ENCODE measurements at regions not wholly inside any gene's neighbourhood (a gene's known extent, or its start where the extent isn't known, plus 50 kb on each side); places are given as distances from the start of the nearest gene placed in this dataset.
"Not testable (repeated sequence)": the region's sequence is repeated elsewhere in the genome, so short reads cannot be mapped to it uniquely, and the experiment has no call there.

GRCh38 chr21:35982717-35983116 lies 77.6 kb downstream of the SETD4 start:
- DNase-seq (ENCODE audit: low read depth in 2 of 3, low spot score in 1 of 3), result no peak

GRCh38 chr21:35981514-35982070 lies 78.7 kb downstream of the SETD4 start:
- no peak for DNase-seq (ENCODE audit: low read depth in 2 of 3, low spot score in 1 of 3)

GRCh38 chr21:35980821-35981220 lies 79.5 kb downstream of the SETD4 start:
- no peak for DNase-seq (ENCODE audit: low read depth in 2 of 3, low spot score in 1 of 3)

DNA sequence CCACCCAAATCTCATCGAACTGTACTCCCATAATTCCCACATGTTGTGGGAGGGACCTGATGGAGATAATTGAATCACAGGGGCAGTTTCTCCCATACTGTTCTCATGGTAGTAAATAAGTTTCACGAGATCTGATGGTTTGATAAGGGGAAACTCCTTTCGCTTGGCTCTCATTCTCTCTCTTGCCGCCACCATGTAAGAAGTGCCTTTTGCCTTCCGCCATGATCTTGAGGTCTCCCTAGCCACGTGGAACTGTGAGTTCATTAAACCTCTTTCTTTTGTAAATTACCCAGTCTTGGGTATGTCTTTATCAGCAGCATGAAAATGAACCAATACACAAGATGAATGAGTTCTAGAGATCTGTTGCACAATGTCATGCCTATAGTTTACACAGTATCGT lies 82.5 kb downstream of the SETD4 start:
- not testable (repeated sequence) for DNase-seq (ENCODE audit: low read depth in 2 of 3, low spot score in 1 of 3)

DNA sequence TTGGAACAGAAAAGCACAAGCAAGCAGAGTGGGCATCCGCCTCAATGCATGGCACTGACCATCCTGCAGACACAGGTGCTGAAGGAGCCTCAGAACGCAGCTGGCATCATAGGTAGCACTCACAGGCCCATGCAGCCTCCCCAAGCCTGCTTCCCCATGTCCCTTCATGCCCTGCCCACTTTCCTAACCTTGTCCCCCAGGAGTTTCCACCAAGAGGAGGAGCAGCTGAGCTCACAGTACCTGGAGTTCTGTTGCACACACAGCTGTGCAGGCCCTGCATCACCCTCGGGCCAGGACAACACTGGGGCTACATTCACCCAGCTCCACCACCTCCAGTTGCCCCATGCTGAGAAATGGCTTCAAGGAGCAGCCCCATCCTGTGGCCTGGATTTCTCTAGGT lies 83.4 kb downstream of the SETD4 start:
- DNase-seq (ENCODE audit: low read depth in 2 of 3, low spot score in 1 of 3), result no peak

DNA sequence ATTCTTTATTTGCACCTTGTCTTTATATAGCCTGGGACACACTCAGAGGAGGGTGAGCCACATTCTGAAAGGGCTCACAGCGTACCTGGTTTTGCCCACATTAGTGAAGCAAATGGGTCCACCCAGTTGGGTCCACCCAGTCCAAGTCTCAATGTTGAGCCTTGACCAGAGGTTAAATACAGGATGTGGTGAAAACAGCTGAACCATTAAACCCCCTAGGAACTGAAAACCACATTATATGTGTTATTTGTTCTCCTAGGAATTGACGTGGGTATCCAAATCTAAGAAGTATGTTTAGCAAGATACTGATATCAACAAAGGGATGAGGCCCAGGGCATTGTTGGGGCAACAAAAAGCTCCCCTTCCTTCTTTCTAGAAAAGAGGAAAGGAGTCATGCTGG lies 83.8 kb downstream of the SETD4 start:
- DNase-seq (ENCODE audit: low read depth in 2 of 3, low spot score in 1 of 3), result no peak

DNA sequence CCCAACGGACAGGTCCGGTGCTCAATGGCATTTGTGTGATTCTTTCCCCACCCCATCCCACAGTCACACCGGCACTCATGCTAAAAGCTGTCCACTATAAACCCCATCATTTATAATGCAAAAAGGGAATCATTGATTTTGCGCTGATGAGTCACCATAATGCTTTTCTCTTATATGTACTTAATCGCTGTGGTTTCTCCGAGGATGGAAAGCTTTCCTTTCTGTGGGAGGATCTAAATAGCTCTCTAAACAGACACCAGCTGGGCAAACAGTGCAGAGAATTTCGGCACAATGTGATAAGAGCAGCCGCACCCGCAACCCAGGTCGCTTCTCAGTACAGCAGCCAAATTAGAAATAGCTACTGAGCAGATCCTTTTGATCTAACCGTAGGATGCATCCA lies 85.6 kb downstream of the SETD4 start:
- no peak for DNase-seq (ENCODE audit: low read depth in 2 of 3, low spot score in 1 of 3)

GRCh38 chr21:35971824-35972223 lies 88.5 kb downstream of the SETD4 start:
- DNase-seq (ENCODE audit: low read depth in 2 of 3, low spot score in 1 of 3), result no peak

GRCh38 chr21:35969281-35969680 lies 91.0 kb downstream of the SETD4 start:
- DNase-seq (ENCODE audit: low read depth in 2 of 3, low spot score in 1 of 3), result no peak

GRCh38 chr21:35968564-35968963 lies 91.8 kb downstream of the SETD4 start:
- DNase-seq (ENCODE audit: low read depth in 2 of 3, low spot score in 1 of 3), result no peak

GRCh38 chr21:35965699-35966098 lies 94.6 kb downstream of the SETD4 start:
- DNase-seq (ENCODE audit: low read depth in 2 of 3, low spot score in 1 of 3), result no peak

DNA sequence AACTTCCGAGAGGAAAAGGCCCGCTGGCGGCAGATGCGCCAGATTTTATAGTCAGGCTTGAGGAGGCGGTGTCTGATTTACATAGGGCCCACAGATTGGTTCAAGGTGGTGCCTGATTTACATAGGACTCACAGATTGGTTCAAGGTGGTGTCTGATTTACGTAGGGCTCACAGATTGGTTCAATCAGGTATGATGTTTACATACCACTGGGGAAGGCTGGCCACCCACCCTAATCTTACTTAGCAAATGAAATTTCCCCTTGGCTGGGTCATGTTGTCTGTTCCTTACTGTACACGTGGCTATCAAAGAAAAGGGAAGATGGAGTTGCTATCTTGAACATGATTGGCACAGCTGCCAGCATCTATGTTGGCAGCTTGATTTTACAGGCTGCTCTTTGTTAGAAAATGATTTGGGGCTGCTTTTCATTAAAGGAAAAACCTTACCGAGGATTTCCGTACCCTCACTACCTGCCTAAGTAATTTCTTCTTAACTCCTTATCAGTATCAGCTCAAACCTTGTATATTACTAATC lies 96.3 kb downstream of the SETD4 start:
- DNase-seq (ENCODE audit: low read depth in 2 of 3, low spot score in 1 of 3), result no peak

DNA sequence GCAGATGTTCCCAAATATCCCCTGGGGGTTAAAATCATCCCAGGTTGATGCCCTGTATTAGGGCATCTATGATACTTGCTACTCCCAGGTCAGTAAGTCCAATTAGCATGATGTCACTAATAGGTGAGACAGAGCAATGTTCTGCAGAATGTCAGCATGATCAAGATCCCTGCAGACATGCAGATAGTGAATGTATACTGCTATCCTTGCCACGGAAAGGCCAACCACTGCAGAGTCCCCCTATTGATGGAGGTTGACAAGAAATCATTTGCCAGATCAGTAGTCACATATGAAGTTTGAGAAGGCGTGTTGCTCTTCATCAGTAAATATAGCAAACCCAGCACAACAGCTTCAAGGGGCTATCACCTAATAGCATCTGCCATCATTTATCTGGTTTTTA lies 97.4 kb downstream of the SETD4 start:
- no peak for DNase-seq (ENCODE audit: low read depth in 2 of 3, low spot score in 1 of 3)

GRCh38 chr21:35954066-35954465 lies 106.3 kb downstream of the SETD4 start:
- no peak for DNase-seq (ENCODE audit: low read depth in 2 of 3, low spot score in 1 of 3)

GRCh38 chr21:35953597-35953996 lies 106.7 kb downstream of the SETD4 start:
- no peak for DNase-seq (ENCODE audit: low read depth in 2 of 3, low spot score in 1 of 3)

- DNase-seq (ENCODE audit: low read depth in 2 of 3, low spot score in 1 of 3), result no peak
These were observed 107.5 kb downstream of the SETD4 start for GRCh38 chr21:35952651-35953340.

GRCh38 chr21:35948982-35949381 lies 111.3 kb downstream of the SETD4 start:
- DNase-seq (ENCODE audit: low read depth in 2 of 3, low spot score in 1 of 3), result no peak

- no peak for DNase-seq (ENCODE audit: low read depth in 2 of 3, low spot score in 1 of 3)
These were observed 115.1 kb downstream of the SETD4 start for GRCh38 chr21:35945089-35945671.

- DNase-seq (ENCODE audit: low read depth in 2 of 3, low spot score in 1 of 3), result no peak
These were observed 116.6 kb downstream of the SETD4 start for GRCh38 chr21:35943752-35944151.

DNA sequence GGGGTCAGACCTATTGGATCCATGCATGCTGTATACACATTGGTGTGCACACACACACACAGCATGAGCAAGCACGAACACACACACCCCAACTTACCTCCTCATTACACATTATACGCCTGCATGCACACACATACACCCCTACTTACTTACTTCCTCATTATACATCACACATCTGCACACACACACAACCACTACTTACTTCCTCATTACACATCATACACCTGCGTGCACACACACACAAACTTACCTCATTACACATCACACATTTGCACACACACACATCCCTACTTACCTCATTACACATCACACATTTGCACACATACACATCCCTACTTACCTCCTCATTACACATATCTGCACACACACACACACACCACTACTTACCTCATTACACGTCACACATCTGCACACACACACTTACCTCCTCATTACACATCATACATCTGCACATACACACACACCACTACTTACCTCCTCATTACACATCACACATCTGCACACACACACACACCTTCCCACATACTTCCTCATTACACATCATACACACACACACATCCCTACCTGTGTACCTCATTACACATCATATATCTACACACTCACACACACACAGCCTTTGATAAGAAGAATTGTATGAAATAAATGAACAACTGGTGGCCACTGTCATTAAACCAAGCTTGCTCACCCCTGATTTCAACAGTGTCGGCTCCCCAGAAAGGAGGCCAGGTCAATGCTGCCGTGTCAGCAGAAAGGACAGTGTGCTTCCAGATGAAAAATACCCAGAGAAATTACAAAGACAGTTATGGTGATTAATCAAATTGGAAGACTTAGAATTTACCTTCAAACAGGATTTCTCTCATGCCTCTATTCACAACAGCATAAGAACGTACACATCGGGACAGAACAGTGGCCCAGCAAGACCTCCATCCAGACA lies 117.8 kb downstream of the SETD4 start:
- no peak for DNase-seq (ENCODE audit: low read depth in 2 of 3, low spot score in 1 of 3)

DNA sequence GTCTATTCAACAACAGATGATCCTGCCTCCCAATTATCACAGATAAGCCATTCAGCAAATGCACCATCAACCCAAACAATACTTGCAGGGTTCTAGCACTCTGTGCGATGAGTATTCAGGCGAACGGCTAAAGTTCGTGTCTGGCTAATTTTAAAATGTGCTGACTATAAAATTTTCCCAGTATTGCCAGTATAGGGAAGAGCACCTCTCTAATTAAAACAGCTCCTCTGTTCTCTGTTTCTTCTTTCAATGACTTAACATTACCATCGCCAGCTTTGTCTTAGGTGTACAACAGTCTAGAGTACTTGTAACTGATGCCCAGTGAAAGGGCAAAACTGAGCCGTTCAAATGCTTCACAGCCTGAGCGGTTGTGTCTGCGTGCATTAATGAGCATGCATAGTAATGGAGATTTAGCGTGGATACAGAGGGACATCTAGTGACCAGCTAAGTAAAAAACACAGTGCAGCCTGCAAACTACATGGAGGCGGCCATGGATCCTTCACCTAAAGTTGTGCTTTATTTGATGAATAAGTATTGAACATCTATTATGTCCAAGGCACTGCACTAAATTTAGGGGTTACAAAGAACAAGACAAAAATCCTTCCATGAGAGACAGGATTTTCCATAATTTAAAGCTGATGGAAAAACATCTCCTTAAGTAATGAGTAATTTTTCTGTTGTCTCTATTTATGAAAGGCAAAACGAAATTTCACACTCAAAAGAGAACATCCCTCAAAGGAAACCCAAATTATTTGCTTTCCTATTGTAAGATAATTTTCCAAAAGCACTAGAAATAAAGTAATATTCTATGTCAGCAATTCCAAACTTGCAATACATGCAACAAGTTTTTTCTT lies 120.0 kb downstream of the SETD4 start:
- no peak for DNase-seq (ENCODE audit: low read depth in 2 of 3, low spot score in 1 of 3)
